Transverse colon (tissue), 4 donors: ENCODE measurements at regions not wholly inside any gene's neighbourhood (a gene's known extent, or its start where the extent isn't known, plus 50 kb on each side); places are given as distances from the start of the nearest gene placed in this dataset.

Experiments
- CTCF ChIP-seq, 5 experiments: fragments of 200-600 bp in 3 of 5; fragments of 450-650 bp in 2 of 5; sonication (generic) in 3 of 5; IDR thresholded peaks; 1 replicate in 2 of 5; 2 replicates in 3 of 5; pipeline ENCODE4 v1.5.1; 2016 to 2017; ENCODE audit warnings: antibody characterized with exemption in 5 of 5, inconsistent platforms in 3 of 5, mild to moderate bottlenecking in 2 of 5, moderate library complexity in 1 of 5
- EP300 ChIP-seq: sonication (generic); formaldehyde crosslinking; IDR thresholded peaks from one replicate; pipeline ENCODE4 v1.6.1; 2017; ENCODE audit warnings: antibody characterized with exemption, low read depth
- POLR2A ChIP-seq: fragments of 450-650 bp; IDR thresholded peaks from one replicate; pipeline ENCODE4 v1.6.1; 2016; ENCODE audit warnings: antibody characterized with exemption, mild to moderate bottlenecking, moderate library complexity
- POLR2AphosphoS5 ChIP-seq, 3 donors: sonication (generic); formaldehyde crosslinking; IDR thresholded peaks; one replicate each; pipeline ENCODE4 v1.6.1; 2016; ENCODE audit warnings: antibody characterized with exemption in 3 of 3

- no peak for TF ChIP-seq CTCF (IDR thresholded peaks at IDR 0.05)
- TF ChIP-seq EP300 = no peak
- no peak for TF ChIP-seq POLR2A
- no peak for TF ChIP-seq POLR2AphosphoS5 (IDR thresholded peaks at IDR 0.05)
Observed at GRCh38 chr14:53569446-53569845, 387.2 kb downstream of the BMP4 start.
